MM.1S (cell line): ENCODE measurements at regions not wholly inside any gene's neighbourhood (a gene's known extent, or its start where the extent isn't known, plus 50 kb on each side); places are given as distances from the start of the nearest gene placed in this dataset.

Experiments
- DNase-seq: peaks from one replicate; pipeline ENCODE4 v3.0.0-alpha.2; 2015
- H2AFZ ChIP-seq: fragments of 300-600 bp; sonication (generic); 2 replicates; pipeline ENCODE4 v1.6.0; 2016; ENCODE audit warnings: antibody characterized with exemption, low read length
- H3F3A ChIP-seq: fragments of 300-600 bp; sonication (generic); 2 replicates; pipeline ENCODE4 v1.6.1; 2016; ENCODE audit warnings: mild to moderate bottlenecking, antibody characterized with exemption, low read length, moderate library complexity, mixed read lengths; ENCODE audit not compliant: insufficient read depth
- H3K27ac ChIP-seq: fragments of 300-600 bp; sonication (generic); 2 replicates; pipeline ENCODE4 v1.5.1; 2016; ENCODE audit warnings: mild to moderate bottlenecking, low read length
- H3K27me3 ChIP-seq: fragments of 300-600 bp; sonication (generic); replicated peaks from 2 replicates; pipeline ENCODE4 v1.6.0; 2016; ENCODE audit warnings: low read length; ENCODE audit not compliant: insufficient read depth
- H3K36me3 ChIP-seq: fragments of 300-600 bp; sonication (generic); replicated peaks from 2 replicates; pipeline ENCODE4 v1.6.1; 2016; ENCODE audit warnings: mild to moderate bottlenecking, low read length, mixed read lengths; ENCODE audit not compliant: insufficient read depth
- H3K4me1 ChIP-seq: fragments of 300-600 bp; sonication (generic); 2 replicates; pipeline ENCODE4 v1.6.1; 2016; ENCODE audit warnings: low read length, mixed read lengths
- H3K4me2 ChIP-seq: fragments of 300-600 bp; sonication (generic); 2 replicates; pipeline ENCODE4 v1.6.0; 2016; ENCODE audit warnings: low read depth, low read length
- H3K4me3 ChIP-seq: fragments of 300-600 bp; sonication (generic); 2 replicates; pipeline ENCODE4 v1.5.1; 2016; ENCODE audit warnings: low read length, mixed read lengths
- H3K79me2 ChIP-seq: fragments of 300-600 bp; sonication (generic); 2 replicates; pipeline ENCODE4 v1.6.1; 2016; ENCODE audit warnings: mixed run types, low read length, mixed read lengths
- H3K9ac ChIP-seq: fragments of 300-600 bp; sonication (generic); 2 replicates; pipeline ENCODE4 v1.6.1; 2016; ENCODE audit warnings: low read length, mixed read lengths
- H3K9me2 ChIP-seq: fragments of 300-600 bp; sonication (generic); replicated peaks from 2 replicates; pipeline ENCODE4 v1.6.1; 2016; ENCODE audit warnings: mild to moderate bottlenecking, low read length, mixed read lengths; ENCODE audit not compliant: insufficient read depth
- H3K9me3 ChIP-seq: fragments of 300-600 bp; sonication (generic); replicated peaks from 2 replicates; pipeline ENCODE4 v1.6.1; 2016; ENCODE audit warnings: mild to moderate bottlenecking, low read length, mixed read lengths; ENCODE audit not compliant: insufficient read depth
- H4K20me1 ChIP-seq: fragments of 300-600 bp; sonication (generic); 2 replicates; pipeline ENCODE4 v1.6.1; 2016; ENCODE audit warnings: mild to moderate bottlenecking, low read length, moderate library complexity, mixed read lengths; ENCODE audit not compliant: insufficient read depth
- EZH2 ChIP-seq: fragments of 300-600 bp; sonication (generic); optimal IDR thresholded peaks from 2 replicates; pipeline ENCODE3; 2017; ENCODE audit warnings: low read depth, mild to moderate bottlenecking, antibody characterized with exemption, low read length, mixed read lengths
- EZH2phosphoT487 ChIP-seq: fragments of 300-600 bp; sonication (generic); IDR thresholded peaks from 2 replicates; pipeline ENCODE4 v1.6.1; 2018; ENCODE audit warnings: antibody characterized with exemption, low read length
- TF ChIP-seq, protein P1 (sequence below): fragments of 300-600 bp; sonication (generic); IDR thresholded peaks from 2 replicates; pipeline ENCODE4 v1.5.1; 2016; ENCODE audit warnings: antibody characterized with exemption, low read length, mixed read lengths

GRCh38 chr20:4554346-4554745 is 131.9 kb upstream of the PRNP start:
- Histone ChIP-seq H3K4me1 (no peaks in the 10 kb centered on the region), H3K9me2 (no peaks in the 10 kb centered on the region), H3K27ac (no peak overlapping the region), H3K27me3 (no peaks in the 10 kb centered on the region), H3K36me3 (no peaks in the 10 kb centered on the region), H3K4me2 (no peak overlapping the region), H4K20me1 (no peaks in the 10 kb centered on the region), H2AFZ (no peak overlapping the region), H3K9ac (no peak overlapping the region), H3K79me2 (no peaks in the 10 kb centered on the region), H3K9me3 (no peaks in the 10 kb centered on the region), H3F3A (no peaks in the 10 kb centered on the region), H3K4me3 (no peak overlapping the region)
- TF ChIP-seq EZH2phosphoT487 (no peak), EZH2 (no peak)
- TF ChIP-seq, protein P1, sequence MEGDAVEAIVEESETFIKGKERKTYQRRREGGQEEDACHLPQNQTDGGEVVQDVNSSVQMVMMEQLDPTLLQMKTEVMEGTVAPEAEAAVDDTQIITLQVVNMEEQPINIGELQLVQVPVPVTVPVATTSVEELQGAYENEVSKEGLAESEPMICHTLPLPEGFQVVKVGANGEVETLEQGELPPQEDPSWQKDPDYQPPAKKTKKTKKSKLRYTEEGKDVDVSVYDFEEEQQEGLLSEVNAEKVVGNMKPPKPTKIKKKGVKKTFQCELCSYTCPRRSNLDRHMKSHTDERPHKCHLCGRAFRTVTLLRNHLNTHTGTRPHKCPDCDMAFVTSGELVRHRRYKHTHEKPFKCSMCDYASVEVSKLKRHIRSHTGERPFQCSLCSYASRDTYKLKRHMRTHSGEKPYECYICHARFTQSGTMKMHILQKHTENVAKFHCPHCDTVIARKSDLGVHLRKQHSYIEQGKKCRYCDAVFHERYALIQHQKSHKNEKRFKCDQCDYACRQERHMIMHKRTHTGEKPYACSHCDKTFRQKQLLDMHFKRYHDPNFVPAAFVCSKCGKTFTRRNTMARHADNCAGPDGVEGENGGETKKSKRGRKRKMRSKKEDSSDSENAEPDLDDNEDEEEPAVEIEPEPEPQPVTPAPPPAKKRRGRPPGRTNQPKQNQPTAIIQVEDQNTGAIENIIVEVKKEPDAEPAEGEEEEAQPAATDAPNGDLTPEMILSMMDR, result no peak
- no peak for DNase-seq

DNA sequence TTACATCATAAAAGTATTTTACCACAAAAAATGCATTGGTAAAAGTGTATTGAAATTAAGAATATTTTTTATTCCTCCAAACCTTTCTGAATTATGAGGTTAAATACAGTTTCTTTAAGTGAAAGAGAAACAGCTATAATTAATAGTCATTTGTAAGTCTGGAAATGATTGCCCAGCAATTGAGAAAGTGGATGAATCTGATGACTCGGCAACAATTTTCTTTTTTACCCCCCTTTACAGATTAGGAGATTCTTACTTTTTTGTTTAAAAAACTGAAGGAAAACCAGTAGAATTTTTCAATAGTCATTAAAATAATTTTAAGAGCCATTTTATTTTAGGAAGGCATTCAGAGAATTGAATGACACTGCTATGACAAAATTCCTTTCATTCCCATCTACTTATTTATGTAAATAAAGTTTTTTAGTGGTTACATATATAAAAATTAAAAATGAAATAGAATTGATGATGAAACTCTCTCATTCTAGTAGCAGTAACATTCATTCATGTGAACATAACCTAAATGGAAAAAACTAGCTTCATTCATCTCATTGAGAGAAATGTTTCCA is 134.1 kb upstream of the PRNP start:
- Histone ChIP-seq H3K79me2 (no peaks in the 10 kb centered on the region), H3K36me3 (no peaks in the 10 kb centered on the region), H3K9ac (no peak overlapping the region), H3K27ac (no peak overlapping the region), H3K4me3 (no peak overlapping the region), H3K4me2 (no peak overlapping the region), H3K27me3 (no peaks in the 10 kb centered on the region), H2AFZ (no peak overlapping the region), H3K9me2 (no peaks in the 10 kb centered on the region), H3K9me3 (no peaks in the 10 kb centered on the region), H3K4me1 (no peaks in the 10 kb centered on the region), H3F3A (no peaks in the 10 kb centered on the region), H4K20me1 (no peaks in the 10 kb centered on the region)
- TF ChIP-seq EZH2, result no peak
- TF ChIP-seq EZH2phosphoT487, result no peak
- TF ChIP-seq, protein P1, result no peak
- no peak for DNase-seq

DNA sequence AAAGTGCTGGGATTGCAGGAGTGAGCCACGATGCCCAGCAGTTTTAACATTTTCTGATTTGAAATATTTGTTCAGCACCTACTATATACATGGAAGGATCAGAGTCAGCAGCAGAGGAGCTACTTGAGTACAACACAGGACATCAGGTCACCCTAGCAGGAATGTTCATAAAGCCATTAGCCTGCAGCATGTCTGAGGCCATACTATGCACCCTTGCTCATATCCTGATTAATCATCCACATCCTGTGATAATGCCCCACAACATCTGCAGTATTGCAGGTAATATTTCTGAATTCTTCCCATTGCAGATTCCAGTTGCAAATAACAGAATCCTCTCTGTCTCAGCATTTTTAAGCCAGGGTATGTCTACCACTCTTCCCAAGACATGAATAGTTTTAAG is 135.5 kb upstream of the PRNP start:
- no peaks in the 10 kb centered on the region for H3K4me1 ChIP-seq
- H3K27me3 ChIP-seq, result no peaks in the 10 kb centered on the region
- no peak for DNase-seq
- no peak overlapping the region for H2AFZ ChIP-seq
- no peak overlapping the region for H3K4me3 ChIP-seq
- no peaks in the 10 kb centered on the region for H3F3A ChIP-seq
- no peak overlapping the region for H3K4me2 ChIP-seq
- H3K9me2 ChIP-seq, result no peaks in the 10 kb centered on the region
- no peak overlapping the region for H3K9ac ChIP-seq
- H3K9me3 ChIP-seq, result no peaks in the 10 kb centered on the region
- H3K27ac ChIP-seq, result no peak overlapping the region
- H4K20me1 ChIP-seq, result no peaks in the 10 kb centered on the region
- no peaks in the 10 kb centered on the region for H3K36me3 ChIP-seq
- H3K79me2 ChIP-seq, result no peaks in the 10 kb centered on the region
- TF ChIP-seq EZH2 (no peak), EZH2phosphoT487 (no peak)
- TF ChIP-seq, protein P1, result no peak
